Caki2 (cell line): ENCODE measurements at regions not wholly inside any gene's neighbourhood (a gene's known extent, or its start where the extent isn't known, plus 50 kb on each side); places are given as distances from the start of the nearest gene placed in this dataset.
A peak's percentile ranks its signal among the peaks of the same experiment; 100 is the strongest.

ENCODE experiments used
- DNase-seq: peaks from one replicate; pipeline ENCODE4 v3.0.0-alpha.2; 2015; ENCODE audit warnings: low read depth
- in situ Hi-C: cut with HindIII; loops from 2 replicates; pipeline ENCODE4 v1.10.0; 2016; ENCODE audit warnings: low sequenced_read_pairs, low pct_unique_long_range_greater_than_20kb, mixed read lengths

GRCh38 chr20:17138237-17138636 is 88.6 kb upstream of the PCSK2 start:
- no peak for DNase-seq
- in situ Hi-C loops: no loop called here

GRCh38 chr20:17140894-17141293 is 85.9 kb upstream of the PCSK2 start:
- DNase-seq: no peak
- in situ Hi-C loops: no loop called here

- in situ Hi-C loops: no loop called here
- no peak for DNase-seq
Measured at GRCh38 chr20:17141568-17141967, 85.3 kb upstream of the PCSK2 start.

GRCh38 chr20:17142666-17143065 is 84.2 kb upstream of the PCSK2 start:
- no peak for DNase-seq
- in situ Hi-C loops: no loop called here

- in situ Hi-C loops: no loop called here
- DNase-seq: no peak
Measured at GRCh38 chr20:17150858-17151257, 76.0 kb upstream of the PCSK2 start.

- in situ Hi-C loops: no loop called here
- no peak for DNase-seq
Measured at GRCh38 chr20:17155401-17155800, 71.4 kb upstream of the PCSK2 start.

GRCh38 chr20:17158701-17159100 is 68.1 kb upstream of the PCSK2 start:
- in situ Hi-C loops: no loop called here
- no peak for DNase-seq

- DNase-seq: no peak
Measured at GRCh38 chr20:17161673-17162481, 65.0 kb upstream of the PCSK2 start.

GRCh38 chr20:17168026-17168612 is 58.7 kb upstream of the PCSK2 start:
- in situ Hi-C loops: no loop called here

More at GRCh38 chr20:17161673-17162481, 65.0 kb upstream of the PCSK2 start:
- in situ Hi-C loops: no loop called here

GRCh38 chr20:17169585-17170136 is 57.2 kb upstream of the PCSK2 start:
- no peak for DNase-seq
- in situ Hi-C loops: no loop called here

More at GRCh38 chr20:17168026-17168612, 58.7 kb upstream of the PCSK2 start:
- no peak for DNase-seq

- in situ Hi-C loops: no loop called here
- DNase-seq: no peak
Measured at GRCh38 chr20:17171746-17172280, 55.0 kb upstream of the PCSK2 start.

- peak; percentile 43 for DNase-seq
- in situ Hi-C loops: no loop called here
Measured at GRCh38 chr20:17172836-17173516, 53.9 kb upstream of the PCSK2 start.
